ENCODE measurements at regions not wholly inside any gene's neighbourhood (a gene's known extent, or its start where the extent isn't known, plus 50 kb on each side); places are given as distances from the start of the nearest gene placed in this dataset.
A peak's percentile ranks its signal among the peaks of the same experiment; 100 is the strongest.
"Not testable (repeated sequence)": the region's sequence is repeated elsewhere in the genome, so short reads cannot be mapped to it uniquely, and the experiment has no call there.

DNA sequence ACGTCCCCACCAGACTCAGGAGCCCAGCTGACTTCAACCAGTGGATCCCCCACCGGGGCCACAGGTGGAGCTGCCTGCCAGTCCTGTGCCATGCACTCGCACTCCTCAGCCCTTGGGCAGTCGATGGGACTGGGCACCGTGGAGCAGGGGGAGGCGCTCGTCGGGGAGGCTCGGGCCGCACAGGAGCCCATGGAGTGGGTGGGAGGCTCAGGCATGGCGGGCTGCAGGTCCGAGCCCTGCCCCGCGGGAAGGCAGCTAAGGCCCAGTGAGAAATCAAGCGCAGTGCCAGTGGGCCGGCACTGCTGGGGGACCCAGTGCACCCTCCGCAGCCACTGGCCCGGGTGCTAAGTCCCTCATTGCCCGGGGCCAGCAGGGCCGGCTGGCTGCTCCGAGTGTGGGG lies 52.3 kb upstream of the LRRC30 start:
- DNase-seq, result not testable (repeated sequence)

DNA sequence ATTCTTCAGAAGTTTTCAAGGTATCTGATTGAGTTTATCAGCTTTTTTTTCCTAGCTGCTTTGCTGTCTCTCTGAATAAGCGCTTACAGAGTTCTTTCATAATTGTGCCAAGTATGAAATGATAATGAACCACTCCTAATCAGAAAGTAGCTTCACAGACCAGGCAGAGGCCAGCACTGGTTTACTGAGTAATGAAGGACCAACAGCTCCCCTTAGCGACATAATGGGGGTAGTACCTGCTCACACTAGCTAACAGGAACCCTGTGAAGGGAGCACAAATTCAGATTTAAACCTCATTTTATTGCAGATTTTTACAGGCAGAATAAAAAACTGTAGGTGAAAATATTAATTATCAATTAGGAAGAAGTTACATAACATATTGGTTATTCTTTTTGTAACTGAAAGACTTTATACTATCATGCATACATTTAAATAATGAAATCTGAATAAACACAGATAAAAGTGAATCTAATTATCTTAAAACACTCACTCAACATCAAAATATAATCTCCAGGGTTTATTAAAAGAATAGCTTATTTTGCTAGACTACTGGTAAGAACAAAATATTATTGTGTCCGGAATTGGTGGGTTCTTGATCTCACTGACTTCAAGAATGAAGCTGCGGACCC lies 53.7 kb upstream of the LRRC30 start:
- DNase-seq, result peak; percentile 76

DNA sequence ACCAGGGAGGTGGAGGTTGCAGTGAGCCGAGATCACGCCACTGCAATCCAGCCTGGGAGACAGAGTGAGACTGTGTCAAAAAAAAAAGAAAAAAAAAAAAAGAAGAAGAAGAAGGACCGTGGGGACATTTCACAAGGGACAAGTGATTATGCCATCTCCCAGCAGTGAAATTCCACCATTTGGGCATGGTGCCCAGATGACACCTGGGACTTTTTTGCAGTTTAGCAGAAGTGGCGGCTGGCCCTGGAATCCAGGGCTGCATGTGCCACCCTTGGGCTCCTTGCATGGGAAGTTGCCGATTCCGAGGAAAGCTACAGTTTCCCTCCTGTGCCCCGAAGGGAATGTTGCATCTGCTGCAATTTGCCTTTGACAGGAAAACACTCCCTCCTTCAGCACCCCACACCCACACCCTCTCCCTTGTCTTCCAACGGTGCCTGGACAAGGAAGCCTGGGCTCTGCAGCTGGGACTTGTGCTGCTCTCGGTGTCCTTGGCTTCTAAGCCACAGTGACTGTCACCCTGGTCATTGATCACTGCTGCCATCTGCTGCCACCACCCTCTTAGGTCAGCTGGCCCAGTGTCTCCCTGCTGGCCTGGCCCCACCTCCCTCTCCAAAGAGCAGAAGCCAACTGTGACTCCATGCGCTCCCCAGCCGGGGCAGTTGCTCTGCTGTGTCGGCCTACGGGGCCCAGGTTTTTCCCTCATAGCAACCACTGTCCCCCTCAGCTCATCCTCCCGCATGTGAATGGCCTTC lies 56.4 kb upstream of the LRRC30 start:
- no peak for DNase-seq

DNA sequence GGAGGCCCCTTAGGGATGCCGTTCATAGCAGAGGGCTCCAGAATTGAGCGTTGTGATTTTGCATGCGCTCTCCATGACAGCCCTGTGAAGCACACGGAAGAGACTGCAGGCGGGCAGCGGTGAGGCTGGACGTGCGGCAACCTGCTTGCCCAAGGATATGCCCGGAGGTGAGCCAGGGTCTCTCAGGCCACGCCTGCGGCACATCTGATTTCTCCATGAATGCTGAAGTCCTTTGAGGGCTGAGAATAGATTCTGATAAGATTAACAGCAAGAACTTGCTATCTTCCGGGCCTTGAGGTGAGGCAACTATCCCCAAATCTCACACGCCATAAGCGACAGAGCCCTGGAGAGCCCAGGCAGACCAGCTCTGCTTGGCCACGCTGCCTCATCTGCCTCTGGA lies 55.6 kb upstream of the LAMA1 start:
- DNase-seq, result no peak

- DNase-seq, result no peak
These were observed 55.0 kb upstream of the LAMA1 start for GRCh38 chr18:7172611-7173010.

DNA sequence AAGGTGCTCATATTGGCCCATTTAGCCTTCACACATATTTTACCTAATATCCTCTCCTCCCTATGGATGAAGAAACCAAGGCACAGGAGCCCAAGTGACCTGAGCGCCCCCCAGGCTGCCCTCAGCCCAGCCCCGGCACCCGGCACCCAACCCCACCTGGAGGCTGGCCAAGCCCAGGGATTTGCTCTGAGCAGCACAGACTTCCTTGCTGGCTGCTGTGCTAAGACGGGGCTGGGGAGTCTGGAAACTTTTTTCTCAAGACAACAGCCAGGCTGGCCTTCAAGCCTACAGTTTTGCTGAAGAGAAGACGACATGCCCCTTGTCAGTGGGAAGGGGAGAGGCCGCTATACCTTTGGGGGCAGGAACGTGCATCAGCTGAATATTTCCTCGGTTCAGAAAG lies 52.7 kb upstream of the LAMA1 start:
- DNase-seq, result no peak

GRCh38 chr18:7169601-7170000 lies 52.0 kb upstream of the LAMA1 start:
- no peak for DNase-seq

DNA sequence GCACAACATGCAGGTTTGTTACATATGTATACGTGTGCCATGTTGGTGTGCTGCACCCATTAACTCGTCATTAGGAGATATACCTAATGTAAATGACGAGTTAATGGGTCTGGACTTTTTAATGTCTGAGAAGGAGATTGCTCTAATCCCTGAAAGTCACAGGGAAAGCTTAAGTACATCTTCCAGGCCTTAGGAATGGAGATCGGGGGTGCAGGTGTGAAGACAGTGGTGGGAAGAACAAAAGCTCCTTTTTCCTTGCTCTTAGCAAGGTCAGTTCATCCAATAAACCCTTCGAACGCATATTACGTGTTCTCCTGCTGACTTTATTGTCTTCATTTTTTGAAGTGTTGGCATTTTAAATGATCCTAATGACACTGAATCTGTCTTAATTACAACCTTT lies 50.8 kb upstream of the LAMA1 start:
- DNase-seq, result no peak
